Parathyroid adenoma (tissue), 2 donors: ENCODE measurements at regions not wholly inside any gene's neighbourhood (a gene's known extent, or its start where the extent isn't known, plus 50 kb on each side); places are given as distances from the start of the nearest gene placed in this dataset.

Source experiments
- H2AFZ ChIP-seq: fragments of 300-600 bp; sonication (generic); one replicate; pipeline ENCODE4 v1.7.0; 2017; ENCODE audit warnings: antibody characterized with exemption, mild to moderate bottlenecking
- H3K27ac ChIP-seq: fragments of 300-600 bp; sonication (generic); one replicate; pipeline ENCODE4 v1.7.0; 2017
- H3K27me3 ChIP-seq: fragments of 300-600 bp; sonication (generic); one replicate; pipeline ENCODE4 v1.7.0; 2017; ENCODE audit warnings: low read length; ENCODE audit not compliant: control insufficient read depth, insufficient read depth
- H3K36me3 ChIP-seq: fragments of 300-600 bp; sonication (generic); one replicate; pipeline ENCODE4 v1.7.0; 2017; ENCODE audit warnings: low read length; ENCODE audit not compliant: control insufficient read depth, insufficient read depth
- H3K4me1 ChIP-seq: fragments of 300-600 bp; sonication (generic); one replicate; pipeline ENCODE4 v1.7.0; 2017; ENCODE audit warnings: control low read depth
- H3K4me2 ChIP-seq: fragments of 300-600 bp; sonication (generic); one replicate; pipeline ENCODE4 v1.7.0; 2017; ENCODE audit warnings: low read length
- H3K4me3 ChIP-seq: fragments of 300-600 bp; sonication (generic); one replicate; pipeline ENCODE4 v1.7.0; 2017; ENCODE audit warnings: low read depth, low read length
- H3K79me2 ChIP-seq: fragments of 300-600 bp; sonication (generic); one replicate; pipeline ENCODE4 v1.7.0; 2017; ENCODE audit warnings: control low read depth
- H3K9ac ChIP-seq: fragments of 300-600 bp; sonication (generic); one replicate; pipeline ENCODE4 v1.7.0; 2017; ENCODE audit warnings: mild to moderate bottlenecking
- H3K9me3 ChIP-seq: fragments of 300-600 bp; sonication (generic); one replicate; pipeline ENCODE4 v1.7.0; 2017; ENCODE audit warnings: low read length; ENCODE audit not compliant: control insufficient read depth
- CTCF ChIP-seq: fragments of 300-600 bp; sonication (generic); IDR thresholded peaks from one replicate; pipeline ENCODE4 v1.7.0; 2017; ENCODE audit warnings: antibody characterized with exemption, mild to moderate bottlenecking
- donor health status: primary hyperparathyroidism.

- Histone ChIP-seq H3K9ac (no peak overlapping the region), H3K27ac (no peak overlapping the region), H3K4me1 (no peaks in the 10 kb centered on the region), H3K4me3 (no peak overlapping the region), H3K79me2 (no peaks in the 10 kb centered on the region), H2AFZ (no peak overlapping the region), H3K27me3 (no peaks in the 10 kb centered on the region), H3K36me3 (no peaks in the 10 kb centered on the region), H3K9me3 (no peaks in the 10 kb centered on the region), H3K4me2 (no peak overlapping the region)
- TF ChIP-seq CTCF: no peak
Measured at GRCh38 chr5:68057191-68057590, 158.4 kb upstream of the PIK3R1 start.

GRCh38 chr5:68055686-68056085 is 159.9 kb upstream of the PIK3R1 start:
- Histone ChIP-seq H3K4me3 (no peak overlapping the region), H2AFZ (no peak overlapping the region), H3K36me3 (no peaks in the 10 kb centered on the region)

GRCh38 chr5:68054638-68055037 is 160.9 kb upstream of the PIK3R1 start:
- no peak for TF ChIP-seq CTCF
- Histone ChIP-seq H2AFZ (peak overlapping the region; percentile 18), H3K4me1 (no peaks in the 10 kb centered on the region), H3K27ac (no peak overlapping the region), H3K36me3 (no peaks in the 10 kb centered on the region), H3K27me3 (no peaks in the 10 kb centered on the region), H3K4me3 (no peak overlapping the region), H3K79me2 (no peaks in the 10 kb centered on the region), H3K9ac (no peak overlapping the region), H3K4me2 (no peak overlapping the region), H3K9me3 (no peaks in the 10 kb centered on the region)

More at GRCh38 chr5:68055686-68056085, 159.9 kb upstream of the PIK3R1 start:
- Histone ChIP-seq H3K9ac (no peak overlapping the region), H3K79me2 (no peaks in the 10 kb centered on the region), H3K4me1 (no peaks in the 10 kb centered on the region), H3K4me2 (no peak overlapping the region), H3K9me3 (no peaks in the 10 kb centered on the region), H3K27me3 (no peaks in the 10 kb centered on the region), H3K27ac (no peak overlapping the region)
- TF ChIP-seq CTCF: no peak

DNA sequence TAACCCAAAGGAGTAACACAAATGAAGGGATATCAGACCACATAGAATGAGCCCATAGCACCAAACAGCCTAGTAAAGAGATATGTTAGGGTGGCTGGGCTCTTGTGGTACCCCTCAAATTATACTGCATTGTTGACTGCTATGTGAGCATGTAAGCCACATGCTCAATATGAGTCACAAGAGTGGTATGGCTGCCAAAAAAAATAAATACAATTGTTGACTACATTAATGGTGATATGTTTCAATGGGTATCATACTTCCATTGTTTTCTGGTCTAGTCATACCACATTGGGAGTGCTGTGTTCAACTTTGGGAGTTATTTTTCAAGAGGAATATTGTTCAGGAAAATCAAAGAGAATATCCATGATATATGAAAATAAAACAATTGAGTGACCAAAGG is 162.4 kb upstream of the PIK3R1 start:
- H3K27ac ChIP-seq: no peak overlapping the region
- H3K27me3 ChIP-seq: no peaks in the 10 kb centered on the region
- no peak overlapping the region for H3K4me2 ChIP-seq
- TF ChIP-seq CTCF: no peak
- no peak overlapping the region for H3K4me3 ChIP-seq
- no peaks in the 10 kb centered on the region for H3K36me3 ChIP-seq
- H3K9ac ChIP-seq: no peak overlapping the region
- H2AFZ ChIP-seq: no peak overlapping the region
- no peaks in the 10 kb centered on the region for H3K4me1 ChIP-seq
- H3K79me2 ChIP-seq: no peaks in the 10 kb centered on the region
- no peaks in the 10 kb centered on the region for H3K9me3 ChIP-seq

- no peak overlapping the region for H2AFZ ChIP-seq
- no peaks in the 10 kb centered on the region for H3K9me3 ChIP-seq
- no peaks in the 10 kb centered on the region for H3K79me2 ChIP-seq
- H3K9ac ChIP-seq: no peak overlapping the region
- H3K4me1 ChIP-seq: no peaks in the 10 kb centered on the region
- no peak overlapping the region for H3K27ac ChIP-seq
- peak overlapping the region; percentile 2 for H3K4me2 ChIP-seq
- H3K36me3 ChIP-seq: no peaks in the 10 kb centered on the region
- H3K4me3 ChIP-seq: no peak overlapping the region
- no peaks in the 10 kb centered on the region for H3K27me3 ChIP-seq
- no peak for TF ChIP-seq CTCF
Measured at GRCh38 chr5:68049053-68049713, 166.4 kb upstream of the PIK3R1 start.
